Liver (tissue), 3 donors: ENCODE measurements at regions not wholly inside any gene's neighbourhood (a gene's known extent, or its start where the extent isn't known, plus 50 kb on each side); places are given as distances from the start of the nearest gene placed in this dataset.

Experiments used
- JUND ChIP-seq, 2 donors: IDR thresholded peaks; 2 replicates each; pipeline ENCODE4 v1.6.1; 2016; ENCODE audit warnings: antibody characterized with exemption in 2 of 2
- RAD21 ChIP-seq, 2 donors: IDR thresholded peaks; 2 replicates each; pipeline ENCODE4 v1.6.1; 2016; ENCODE audit warnings: antibody characterized with exemption in 2 of 2, mild to moderate bottlenecking in 2 of 2
- TF ChIP-seq, protein P1 (sequence below): fragments of 150-350 bp; IDR thresholded peaks from 2 replicates; pipeline ENCODE4 v1.5.1; 2017; ENCODE audit warnings: improper control_type of control experiment, low read depth, low read length; ENCODE audit not compliant: missing input control
- TF ChIP-seq, protein P2 (sequence below): IDR thresholded peaks from 2 replicates; pipeline ENCODE4 v1.6.1; 2016; ENCODE audit warnings: antibody characterized with exemption
- TF ChIP-seq, protein P3 (sequence below): IDR thresholded peaks from 2 replicates; pipeline ENCODE4 v1.6.1; 2016; ENCODE audit warnings: antibody characterized with exemption, mild to moderate bottlenecking
- TF ChIP-seq, protein P4 (sequence below): IDR thresholded peaks from 2 replicates; pipeline ENCODE4 v1.6.1; 2016; ENCODE audit warnings: antibody characterized with exemption
- donor health status: healthy.
- donor health status: healthy.

DNA sequence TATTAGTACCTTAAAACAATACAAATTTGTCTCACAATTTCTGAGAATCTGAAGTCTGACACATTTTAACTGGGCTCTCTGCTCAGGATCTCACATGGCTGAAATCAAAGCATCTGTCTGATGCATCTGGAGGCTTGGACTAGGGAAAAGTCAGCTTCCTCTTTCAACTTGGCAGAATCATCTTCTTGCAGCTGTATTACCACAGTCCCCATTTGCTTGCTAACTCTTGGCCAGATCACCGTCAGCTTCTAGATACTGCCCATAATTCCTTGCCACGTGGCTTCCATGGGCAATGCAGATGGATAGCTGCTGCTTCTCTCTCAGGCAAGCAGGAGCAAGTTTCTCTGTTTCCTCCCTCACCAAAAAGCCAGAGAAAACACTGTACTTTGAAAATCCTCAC, 1106.4 kb upstream of the CITED2 start:
- TF ChIP-seq, protein P1, sequence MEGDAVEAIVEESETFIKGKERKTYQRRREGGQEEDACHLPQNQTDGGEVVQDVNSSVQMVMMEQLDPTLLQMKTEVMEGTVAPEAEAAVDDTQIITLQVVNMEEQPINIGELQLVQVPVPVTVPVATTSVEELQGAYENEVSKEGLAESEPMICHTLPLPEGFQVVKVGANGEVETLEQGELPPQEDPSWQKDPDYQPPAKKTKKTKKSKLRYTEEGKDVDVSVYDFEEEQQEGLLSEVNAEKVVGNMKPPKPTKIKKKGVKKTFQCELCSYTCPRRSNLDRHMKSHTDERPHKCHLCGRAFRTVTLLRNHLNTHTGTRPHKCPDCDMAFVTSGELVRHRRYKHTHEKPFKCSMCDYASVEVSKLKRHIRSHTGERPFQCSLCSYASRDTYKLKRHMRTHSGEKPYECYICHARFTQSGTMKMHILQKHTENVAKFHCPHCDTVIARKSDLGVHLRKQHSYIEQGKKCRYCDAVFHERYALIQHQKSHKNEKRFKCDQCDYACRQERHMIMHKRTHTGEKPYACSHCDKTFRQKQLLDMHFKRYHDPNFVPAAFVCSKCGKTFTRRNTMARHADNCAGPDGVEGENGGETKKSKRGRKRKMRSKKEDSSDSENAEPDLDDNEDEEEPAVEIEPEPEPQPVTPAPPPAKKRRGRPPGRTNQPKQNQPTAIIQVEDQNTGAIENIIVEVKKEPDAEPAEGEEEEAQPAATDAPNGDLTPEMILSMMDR = no peak
- TF ChIP-seq, protein P2, sequence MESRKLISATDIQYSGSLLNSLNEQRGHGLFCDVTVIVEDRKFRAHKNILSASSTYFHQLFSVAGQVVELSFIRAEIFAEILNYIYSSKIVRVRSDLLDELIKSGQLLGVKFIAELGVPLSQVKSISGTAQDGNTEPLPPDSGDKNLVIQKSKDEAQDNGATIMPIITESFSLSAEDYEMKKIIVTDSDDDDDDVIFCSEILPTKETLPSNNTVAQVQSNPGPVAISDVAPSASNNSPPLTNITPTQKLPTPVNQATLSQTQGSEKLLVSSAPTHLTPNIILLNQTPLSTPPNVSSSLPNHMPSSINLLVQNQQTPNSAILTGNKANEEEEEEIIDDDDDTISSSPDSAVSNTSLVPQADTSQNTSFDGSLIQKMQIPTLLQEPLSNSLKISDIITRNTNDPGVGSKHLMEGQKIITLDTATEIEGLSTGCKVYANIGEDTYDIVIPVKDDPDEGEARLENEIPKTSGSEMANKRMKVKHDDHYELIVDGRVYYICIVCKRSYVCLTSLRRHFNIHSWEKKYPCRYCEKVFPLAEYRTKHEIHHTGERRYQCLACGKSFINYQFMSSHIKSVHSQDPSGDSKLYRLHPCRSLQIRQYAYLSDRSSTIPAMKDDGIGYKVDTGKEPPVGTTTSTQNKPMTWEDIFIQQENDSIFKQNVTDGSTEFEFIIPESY = no peak
- TF ChIP-seq, protein P3, sequence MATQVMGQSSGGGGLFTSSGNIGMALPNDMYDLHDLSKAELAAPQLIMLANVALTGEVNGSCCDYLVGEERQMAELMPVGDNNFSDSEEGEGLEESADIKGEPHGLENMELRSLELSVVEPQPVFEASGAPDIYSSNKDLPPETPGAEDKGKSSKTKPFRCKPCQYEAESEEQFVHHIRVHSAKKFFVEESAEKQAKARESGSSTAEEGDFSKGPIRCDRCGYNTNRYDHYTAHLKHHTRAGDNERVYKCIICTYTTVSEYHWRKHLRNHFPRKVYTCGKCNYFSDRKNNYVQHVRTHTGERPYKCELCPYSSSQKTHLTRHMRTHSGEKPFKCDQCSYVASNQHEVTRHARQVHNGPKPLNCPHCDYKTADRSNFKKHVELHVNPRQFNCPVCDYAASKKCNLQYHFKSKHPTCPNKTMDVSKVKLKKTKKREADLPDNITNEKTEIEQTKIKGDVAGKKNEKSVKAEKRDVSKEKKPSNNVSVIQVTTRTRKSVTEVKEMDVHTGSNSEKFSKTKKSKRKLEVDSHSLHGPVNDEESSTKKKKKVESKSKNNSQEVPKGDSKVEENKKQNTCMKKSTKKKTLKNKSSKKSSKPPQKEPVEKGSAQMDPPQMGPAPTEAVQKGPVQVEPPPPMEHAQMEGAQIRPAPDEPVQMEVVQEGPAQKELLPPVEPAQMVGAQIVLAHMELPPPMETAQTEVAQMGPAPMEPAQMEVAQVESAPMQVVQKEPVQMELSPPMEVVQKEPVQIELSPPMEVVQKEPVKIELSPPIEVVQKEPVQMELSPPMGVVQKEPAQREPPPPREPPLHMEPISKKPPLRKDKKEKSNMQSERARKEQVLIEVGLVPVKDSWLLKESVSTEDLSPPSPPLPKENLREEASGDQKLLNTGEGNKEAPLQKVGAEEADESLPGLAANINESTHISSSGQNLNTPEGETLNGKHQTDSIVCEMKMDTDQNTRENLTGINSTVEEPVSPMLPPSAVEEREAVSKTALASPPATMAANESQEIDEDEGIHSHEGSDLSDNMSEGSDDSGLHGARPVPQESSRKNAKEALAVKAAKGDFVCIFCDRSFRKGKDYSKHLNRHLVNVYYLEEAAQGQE = no peak
- TF ChIP-seq RAD21 (IDR thresholded peaks at IDR 0.05) (no peak), JUND (IDR thresholded peaks at IDR 0.05) (no peak)
- TF ChIP-seq, protein P4, sequence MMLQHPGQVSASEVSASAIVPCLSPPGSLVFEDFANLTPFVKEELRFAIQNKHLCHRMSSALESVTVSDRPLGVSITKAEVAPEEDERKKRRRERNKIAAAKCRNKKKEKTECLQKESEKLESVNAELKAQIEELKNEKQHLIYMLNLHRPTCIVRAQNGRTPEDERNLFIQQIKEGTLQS = no peak
